T1000 (cell line): ENCODE measurements at regions not wholly inside any gene's neighbourhood (a gene's known extent, or its start where the extent isn't known, plus 50 kb on each side); places are given as distances from the start of the nearest gene placed in this dataset.
A peak's percentile ranks its signal among the peaks of the same experiment; 100 is the strongest.
"Not testable (repeated sequence)": the region's sequence is repeated elsewhere in the genome, so short reads cannot be mapped to it uniquely, and the experiment has no call there.

Experiments
- DNase-seq: peaks from one replicate; lab custom pipeline; 2025; ENCODE audit warnings: mixed read lengths; lab: John Stamatoyannopoulos, UW

GRCh38 chr13:81293594-81294164 is 952.8 kb upstream of the SPRY2 start:
- no peak for DNase-seq

- DNase-seq = no peak
Measured at GRCh38 chr13:81283561-81283960, 942.6 kb upstream of the SPRY2 start.

GRCh38 chr13:81283062-81283461 is 942.1 kb upstream of the SPRY2 start:
- no peak for DNase-seq

GRCh38 chr13:81275666-81276258 is 934.8 kb upstream of the SPRY2 start:
- DNase-seq = no peak

GRCh38 chr13:81247711-81248110 is 906.8 kb upstream of the SPRY2 start:
- no peak for DNase-seq

- no peak for DNase-seq
Measured at GRCh38 chr13:81246556-81246955, 905.6 kb upstream of the SPRY2 start.

- DNase-seq = no peak
Measured at GRCh38 chr13:81244011-81244410, 903.1 kb upstream of the SPRY2 start.

GRCh38 chr13:81230386-81230785 is 889.5 kb upstream of the SPRY2 start:
- no peak for DNase-seq

- DNase-seq = not testable (repeated sequence)
Measured at GRCh38 chr13:81226830-81227229, 885.9 kb upstream of the SPRY2 start.

GRCh38 chr13:81224209-81224833 is 883.4 kb upstream of the SPRY2 start:
- DNase-seq = no peak

- DNase-seq = no peak
Measured at GRCh38 chr13:81223778-81224177, 882.9 kb upstream of the SPRY2 start.

GRCh38 chr13:81211713-81212112 is 870.8 kb upstream of the SPRY2 start:
- DNase-seq = no peak

GRCh38 chr13:81207636-81208035 is 866.7 kb upstream of the SPRY2 start:
- DNase-seq = peak; percentile 17

- no peak for DNase-seq
Measured at GRCh38 chr13:81207231-81207630, 866.3 kb upstream of the SPRY2 start.

GRCh38 chr13:81203783-81204182 is 862.9 kb upstream of the SPRY2 start:
- DNase-seq = no peak

GRCh38 chr13:81199956-81200355 is 859.0 kb upstream of the SPRY2 start:
- DNase-seq = no peak

- DNase-seq = no peak
Measured at GRCh38 chr13:81197966-81198365, 857.0 kb upstream of the SPRY2 start.

GRCh38 chr13:81197483-81197882 is 856.6 kb upstream of the SPRY2 start:
- no peak for DNase-seq

GRCh38 chr13:81194362-81194761 is 853.4 kb upstream of the SPRY2 start:
- no peak for DNase-seq

- no peak for DNase-seq
Measured at GRCh38 chr13:81184556-81185265, 843.8 kb upstream of the SPRY2 start.

- DNase-seq = no peak
Measured at GRCh38 chr13:81172603-81173002, 831.7 kb upstream of the SPRY2 start.

- DNase-seq = no peak
Measured at GRCh38 chr13:81171065-81171647, 830.2 kb upstream of the SPRY2 start.

- DNase-seq = not testable (repeated sequence)
Measured at GRCh38 chr13:81163823-81164222, 822.9 kb upstream of the SPRY2 start.
